ENCODE measurements at regions not wholly inside any gene's neighbourhood (a gene's known extent, or its start where the extent isn't known, plus 50 kb on each side); places are given as distances from the start of the nearest gene placed in this dataset.

DNA sequence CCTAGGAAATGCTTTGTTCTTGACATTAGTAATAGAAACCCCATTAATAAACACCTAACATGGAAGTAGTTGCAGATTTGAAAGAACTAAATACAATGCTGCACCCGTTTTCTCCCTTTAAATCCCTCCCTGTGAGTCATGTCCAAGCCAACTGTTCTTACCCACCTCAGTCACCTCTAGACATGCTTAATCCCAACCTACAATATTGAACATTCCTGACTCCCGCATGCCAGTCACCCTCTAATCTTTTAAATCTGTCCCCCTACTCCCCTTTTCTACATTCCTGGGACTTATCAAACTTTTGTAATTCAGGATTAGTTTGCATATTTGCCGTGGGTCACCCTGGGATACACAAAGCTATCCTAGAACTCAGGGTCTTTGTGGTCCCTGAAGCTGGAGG is 374.6 kb downstream of the IRS1 start:
- no peak for DNase-seq

- DNase-seq, result no peak
Measured at GRCh38 chr2:226423498-226423960, 376.1 kb downstream of the IRS1 start.

GRCh38 chr2:226420646-226421045 is 379.0 kb downstream of the IRS1 start:
- DNase-seq, result no peak

DNA sequence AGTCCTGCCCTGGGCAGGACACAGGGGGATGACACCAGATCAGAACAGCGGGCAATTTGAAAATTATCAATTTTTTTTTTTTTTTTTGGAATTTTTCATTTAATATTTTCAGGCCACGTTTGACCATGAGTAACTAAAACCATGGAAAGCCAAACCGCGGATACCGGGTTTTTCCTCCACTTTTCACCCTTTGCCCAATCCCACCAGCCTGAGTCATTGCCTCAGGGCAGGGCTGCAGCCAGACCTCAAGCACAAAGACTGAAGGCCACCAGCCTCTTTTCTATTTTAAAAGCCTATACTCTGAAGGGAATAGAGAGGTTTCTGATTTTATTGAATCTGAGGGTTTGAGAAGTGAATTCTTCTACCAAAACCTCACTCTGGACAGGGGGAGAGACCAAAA is 381.1 kb downstream of the IRS1 start:
- no peak for DNase-seq

DNA sequence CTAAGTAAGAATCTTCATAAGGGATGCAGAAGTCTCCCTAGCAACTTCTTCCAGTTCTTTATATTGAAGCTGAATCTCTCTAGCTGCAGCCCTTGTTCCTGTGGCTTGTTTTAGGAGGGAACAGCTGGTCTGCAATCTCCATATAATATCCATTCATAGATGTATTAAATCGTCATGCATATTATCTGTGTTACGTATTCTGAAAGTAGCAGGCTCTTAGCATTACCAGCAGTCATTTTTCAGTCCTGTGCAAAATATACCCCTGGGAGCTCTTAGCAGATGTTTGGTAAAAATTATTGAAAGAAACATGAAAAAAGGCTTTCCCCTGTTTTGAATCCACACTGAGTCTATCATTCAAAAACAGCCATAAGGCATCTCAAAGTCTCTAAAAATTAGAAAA is 385.3 kb downstream of the IRS1 start:
- no peak for DNase-seq

GRCh38 chr2:226413498-226414130 is 386.0 kb downstream of the IRS1 start:
- DNase-seq, result no peak

DNA sequence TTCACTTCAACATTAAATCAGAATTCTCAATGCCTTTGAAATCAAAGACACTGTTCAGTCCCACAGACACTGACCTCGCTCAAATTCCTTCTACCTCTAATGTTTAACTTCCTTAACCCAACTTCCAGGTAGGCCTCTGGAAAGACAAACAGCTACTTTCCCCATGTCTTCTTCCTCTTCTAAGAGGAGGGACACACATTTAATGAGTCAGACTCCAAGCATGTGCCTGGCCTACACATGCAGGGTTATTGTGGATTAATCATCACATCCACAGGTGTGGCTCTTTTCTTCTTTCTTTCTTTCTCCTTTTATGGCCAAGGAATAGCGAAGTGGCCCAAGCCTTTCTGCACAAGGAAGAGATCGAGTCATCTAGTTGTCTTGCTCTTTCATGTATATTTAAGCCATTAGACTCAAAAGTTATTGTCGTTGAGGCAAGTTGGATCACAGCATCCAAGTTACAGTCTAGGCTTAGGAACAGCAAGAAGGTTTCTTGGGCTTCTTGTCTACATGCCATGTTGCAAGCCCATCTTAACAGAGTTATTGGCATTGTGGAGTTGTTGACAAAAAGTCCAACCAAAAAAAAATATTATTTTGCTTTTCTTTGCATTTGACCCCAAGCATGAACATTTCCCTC is 387.8 kb downstream of the IRS1 start:
- no peak for DNase-seq

- DNase-seq, result no peak
Measured at GRCh38 chr2:226411205-226411604, 388.4 kb downstream of the IRS1 start.

DNA sequence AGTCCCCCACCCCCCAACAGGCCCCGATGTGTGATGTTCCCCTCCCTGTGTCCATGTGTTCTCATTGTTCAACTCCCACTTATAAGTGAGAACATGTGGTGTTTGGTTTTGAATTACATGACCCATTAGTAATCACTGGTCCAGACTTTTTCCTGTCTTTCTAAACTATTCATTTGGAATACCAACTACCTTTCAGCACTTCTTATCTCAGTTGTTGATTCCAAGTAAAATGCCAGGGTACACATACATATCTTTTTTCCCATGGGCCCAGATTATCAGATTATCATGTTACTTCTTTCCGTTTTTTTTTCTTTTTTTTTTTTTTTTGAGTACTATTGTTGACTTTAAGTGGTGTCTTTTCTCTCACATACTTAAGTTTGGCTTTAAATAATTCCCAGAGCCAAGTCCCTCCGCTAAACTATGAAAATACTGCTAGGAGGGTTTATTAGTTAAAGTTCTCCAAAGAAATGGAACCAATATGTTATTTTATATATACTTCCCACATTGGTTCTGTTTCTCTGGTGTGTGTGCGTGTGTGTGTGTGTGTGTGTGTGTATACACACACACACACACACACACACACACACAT is 389.3 kb downstream of the IRS1 start:
- DNase-seq, result no peak

DNA sequence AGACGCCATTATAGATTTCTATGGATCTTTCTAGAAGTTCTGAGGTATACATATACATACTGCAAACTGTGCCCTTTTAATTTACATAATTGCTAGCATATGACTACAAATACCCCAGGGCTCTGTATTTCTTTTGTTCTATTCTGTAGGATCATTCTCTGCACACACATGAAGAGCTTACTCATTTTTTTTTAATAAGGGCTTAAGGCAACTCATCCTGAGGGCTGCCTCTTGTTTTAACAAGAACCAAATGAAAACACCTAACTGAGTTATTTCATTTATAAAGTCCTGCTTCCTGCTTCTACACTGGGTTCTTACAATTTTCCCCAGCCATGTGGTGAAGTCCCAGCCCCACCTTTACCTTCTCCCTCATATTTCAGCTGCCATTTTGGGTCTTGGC is 390.5 kb downstream of the IRS1 start:
- no peak for DNase-seq

- DNase-seq, result no peak
Measured at GRCh38 chr2:226408141-226408540, 391.5 kb downstream of the IRS1 start.

DNA sequence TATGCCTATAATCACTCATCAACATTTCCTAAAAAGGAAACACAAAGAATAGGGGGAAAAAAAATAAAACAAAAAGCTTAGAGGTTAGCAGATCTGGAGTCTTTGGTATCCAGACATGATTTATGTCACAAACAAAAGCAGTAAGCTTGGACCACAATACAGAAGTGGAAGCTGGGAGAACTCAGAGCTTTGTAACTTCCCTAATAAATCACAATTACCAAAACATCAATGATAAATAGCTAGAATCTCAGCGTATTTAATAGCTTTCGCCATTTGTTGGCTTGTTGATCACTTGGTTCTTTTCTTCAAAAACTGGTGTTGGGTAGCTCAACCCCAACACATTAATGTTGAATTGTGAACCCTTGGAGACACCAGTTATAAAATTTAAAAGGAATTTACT is 392.5 kb downstream of the IRS1 start:
- DNase-seq, result no peak

GRCh38 chr2:226405465-226405864 is 394.2 kb downstream of the IRS1 start:
- DNase-seq, result no peak

- no peak for DNase-seq
Measured at GRCh38 chr2:226403369-226403768, 396.3 kb downstream of the IRS1 start.

GRCh38 chr2:226399006-226399405 is 400.6 kb downstream of the IRS1 start:
- no peak for DNase-seq

- DNase-seq, result no peak
Measured at GRCh38 chr2:226398580-226398979, 401.0 kb downstream of the IRS1 start.

DNA sequence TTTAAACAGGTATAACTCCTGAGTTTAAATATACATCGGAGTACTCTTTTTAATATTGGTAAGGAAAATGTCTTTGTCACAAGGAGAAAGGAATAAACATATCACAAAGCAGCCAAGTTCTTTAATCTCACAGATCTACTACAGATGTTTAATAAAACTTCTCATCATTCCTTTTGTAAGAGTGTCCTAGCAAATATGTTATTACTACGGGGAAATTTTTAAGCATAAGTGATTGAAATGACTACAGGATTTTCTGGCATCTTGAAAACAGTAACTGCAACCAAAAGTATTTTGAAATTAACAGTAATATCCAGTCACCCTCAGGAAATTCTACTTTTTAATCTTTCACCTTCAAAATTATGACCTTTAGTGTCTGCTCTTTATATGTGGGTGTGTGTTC is 403.1 kb downstream of the IRS1 start:
- no peak for DNase-seq

- DNase-seq, result no peak
Measured at GRCh38 chr2:226387499-226387942, 412.1 kb downstream of the IRS1 start.

GRCh38 chr2:226383461-226383860 is 416.2 kb downstream of the IRS1 start:
- DNase-seq, result no peak

GRCh38 chr2:226380679-226381078 is 418.9 kb downstream of the IRS1 start:
- no peak for DNase-seq

GRCh38 chr2:226378753-226379705 is 420.6 kb downstream of the IRS1 start:
- DNase-seq, result no peak

- no peak for DNase-seq
Measured at GRCh38 chr2:226376516-226377180, 423.0 kb downstream of the IRS1 start.

GRCh38 chr2:226366920-226367319 is 432.7 kb downstream of the IRS1 start:
- DNase-seq, result no peak
